DND-41 (cell line): ENCODE measurements at regions not wholly inside any gene's neighbourhood (a gene's known extent, or its start where the extent isn't known, plus 50 kb on each side); places are given as distances from the start of the nearest gene placed in this dataset.

Experiments
- CTCF ChIP-seq: IDR thresholded peaks from 2 replicates; pipeline ENCODE4 v1.5.1; 2012; ENCODE audit warnings: borderline replicate concordance, low read length, moderate library complexity, mild to moderate bottlenecking; ENCODE audit not compliant: poor library complexity, severe bottlenecking; ENCODE audit errors: extremely low read depth
- EZH2 ChIP-seq: IDR thresholded peaks from 3 replicates; pipeline ENCODE4 v1.6.1; 2012; ENCODE audit warnings: borderline replicate concordance, low read depth, mild to moderate bottlenecking, moderate library complexity, low read length, inconsistent platforms; ENCODE audit not compliant: severe bottlenecking

DNA sequence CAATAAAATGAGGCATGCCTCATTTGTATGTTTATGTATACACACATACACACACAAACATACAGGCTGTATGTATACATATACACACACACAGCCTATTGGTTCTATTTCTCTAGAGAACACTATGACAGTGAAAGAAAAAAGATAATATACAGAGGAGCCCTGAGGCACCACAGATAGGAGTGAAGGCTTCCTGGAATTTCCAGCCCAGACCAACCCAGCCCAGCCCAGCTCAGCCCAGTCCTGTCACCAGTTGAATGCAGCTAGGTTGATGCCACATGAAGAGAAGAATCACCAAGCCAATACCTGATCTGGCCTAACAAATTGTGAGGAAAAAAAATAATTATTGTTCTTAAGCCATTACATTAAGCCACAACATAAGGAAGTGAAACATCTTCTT, 126.9 kb upstream of the PDE4D start:
- TF ChIP-seq CTCF = no peak
- no peak for TF ChIP-seq EZH2
